HEK293T (cell line): ENCODE measurements at regions not wholly inside any gene's neighbourhood (a gene's known extent, or its start where the extent isn't known, plus 50 kb on each side); places are given as distances from the start of the nearest gene placed in this dataset.

Experiments used
- ARNT ChIP-seq: fragments of 450-650 bp; IDR thresholded peaks from 2 replicates; pipeline ENCODE4 v1.6.1; 2017; ENCODE audit warnings: mild to moderate bottlenecking
- BHLHE40 ChIP-seq: fragments of 450-650 bp; IDR thresholded peaks from 2 replicates; pipeline ENCODE4 v1.6.1; 2016; ENCODE audit warnings: mild to moderate bottlenecking, moderate library complexity, borderline replicate concordance
- FOXA1 ChIP-seq: fragments of 450-650 bp; IDR thresholded peaks from 2 replicates; pipeline ENCODE4 v1.6.1; 2016; ENCODE audit warnings: mild to moderate bottlenecking
- FOXK2 ChIP-seq: fragments of 450-650 bp; IDR thresholded peaks from 2 replicates; pipeline ENCODE4 v1.6.1; 2016; ENCODE audit warnings: mild to moderate bottlenecking
- FOXM1 ChIP-seq: fragments of 450-650 bp; IDR thresholded peaks from 2 replicates; pipeline ENCODE4 v1.6.1; 2017; ENCODE audit warnings: mild to moderate bottlenecking, borderline replicate concordance
- SUZ12 ChIP-seq: fragments of 450-650 bp; IDR thresholded peaks from 2 replicates; pipeline ENCODE4 v1.6.1; 2016; ENCODE audit warnings: mild to moderate bottlenecking
- TF ChIP-seq, protein P1 (sequence below): fragments of 450-650 bp; IDR thresholded peaks from 2 replicates; pipeline ENCODE4 v1.6.1; 2016

DNA sequence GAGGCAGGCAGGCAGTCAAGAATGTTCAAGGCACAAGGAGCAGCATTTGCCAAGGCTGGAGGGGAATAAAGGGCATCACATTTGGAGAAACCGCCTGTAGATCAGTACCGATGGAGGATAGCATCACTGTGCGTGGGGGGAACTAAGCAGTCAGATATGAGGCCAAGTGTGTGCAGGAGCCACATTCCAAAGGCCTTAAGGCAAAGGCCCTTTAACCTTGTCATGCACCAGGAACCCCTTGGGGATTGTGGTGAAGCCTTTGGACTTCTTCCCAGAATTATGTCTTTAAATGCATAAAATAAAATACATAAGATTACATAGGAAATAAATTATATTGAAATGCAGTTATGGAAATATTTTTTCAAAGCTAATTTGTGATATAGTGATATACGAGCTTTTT, 532.1 kb downstream of the BUD13 start:
- TF ChIP-seq FOXM1 = no peak
- TF ChIP-seq FOXK2 = no peak
- TF ChIP-seq BHLHE40 = no peak
- TF ChIP-seq, protein P1, sequence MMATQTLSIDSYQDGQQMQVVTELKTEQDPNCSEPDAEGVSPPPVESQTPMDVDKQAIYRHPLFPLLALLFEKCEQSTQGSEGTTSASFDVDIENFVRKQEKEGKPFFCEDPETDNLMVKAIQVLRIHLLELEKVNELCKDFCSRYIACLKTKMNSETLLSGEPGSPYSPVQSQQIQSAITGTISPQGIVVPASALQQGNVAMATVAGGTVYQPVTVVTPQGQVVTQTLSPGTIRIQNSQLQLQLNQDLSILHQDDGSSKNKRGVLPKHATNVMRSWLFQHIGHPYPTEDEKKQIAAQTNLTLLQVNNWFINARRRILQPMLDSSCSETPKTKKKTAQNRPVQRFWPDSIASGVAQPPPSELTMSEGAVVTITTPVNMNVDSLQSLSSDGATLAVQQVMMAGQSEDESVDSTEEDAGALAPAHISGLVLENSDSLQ = no peak
- TF ChIP-seq SUZ12 = no peak
- TF ChIP-seq FOXA1 = no peak
- TF ChIP-seq ARNT = no peak
